Gastroesophageal sphincter (tissue), 4 donors: ENCODE measurements at regions not wholly inside any gene's neighbourhood (a gene's known extent, or its start where the extent isn't known, plus 50 kb on each side); places are given as distances from the start of the nearest gene placed in this dataset.
"Not testable (repeated sequence)": the region's sequence is repeated elsewhere in the genome, so short reads cannot be mapped to it uniquely, and the experiment has no call there.

Experiments
- ATAC-seq: fragments of 150-250 bp; one replicate; pipeline ENCODE4 v1.9.1; 2016; ENCODE audit warnings: mild to moderate bottlenecking, moderate library complexity
- H3K27ac ChIP-seq, 4 donors: fragments of 200-600 bp; sonication (generic) in 3 of 4; 1 replicate in 3 of 4; 2 replicates in 1 of 4; pipeline ENCODE4 v1.5.1; 2016 to 2019
- H3K27me3 ChIP-seq: fragments of 200-600 bp; sonication (generic); one replicate; pipeline ENCODE4 v1.5.1; 2019
- H3K36me3 ChIP-seq, 2 donors: fragments of 200-600 bp; sonication (generic); one replicate each; pipeline ENCODE4 v1.5.1; 2019; ENCODE audit warnings: control low read depth in 1 of 2
- H3K4me1 ChIP-seq, 3 donors: fragments of 200-600 bp; sonication (generic); 1 replicate in 2 of 3; 2 replicates in 1 of 3; pipeline ENCODE4 v1.5.1; 2016 to 2019; ENCODE audit warnings: control low read depth in 2 of 3
- H3K4me3 ChIP-seq, 2 donors: fragments of 200-600 bp; sonication (generic); one replicate each; pipeline ENCODE4 v1.5.1; 2019; ENCODE audit warnings: mild to moderate bottlenecking in 1 of 2, moderate library complexity in 1 of 2
- H3K9me3 ChIP-seq, 3 donors: fragments of 200-600 bp; sonication (generic); one replicate each; pipeline ENCODE4 v1.5.1; 2017 to 2019; ENCODE audit warnings: control low read depth in 2 of 3
- CTCF ChIP-seq, 4 experiments: fragments of 200-600 bp in 2 of 4; fragments of 450-650 bp in 2 of 4; sonication (generic) in 1 of 4; IDR thresholded peaks; one replicate each; pipeline ENCODE4 v1.5.1; 2017 to 2019; ENCODE audit warnings: antibody characterized with exemption in 4 of 4, mild to moderate bottlenecking in 2 of 4, moderate library complexity in 2 of 4
- EP300 ChIP-seq: sonication (generic); formaldehyde crosslinking; IDR thresholded peaks from one replicate; pipeline ENCODE4 v1.6.1; 2017; ENCODE audit warnings: antibody characterized with exemption, mild to moderate bottlenecking
- POLR2A ChIP-seq, 2 donors: fragments of 450-650 bp; IDR thresholded peaks; one replicate each; pipeline ENCODE4 v1.6.1; 2017; ENCODE audit warnings: antibody characterized with exemption in 2 of 2, mild to moderate bottlenecking in 2 of 2, moderate library complexity in 1 of 2
- POLR2AphosphoS5 ChIP-seq: sonication (generic); formaldehyde crosslinking; IDR thresholded peaks from one replicate; pipeline ENCODE4 v1.6.1; 2017; ENCODE audit warnings: antibody characterized with exemption
- WGBS, 2 donors: methylation state at CpG; one replicate each; pipeline ENCODE4 v1.1.5; 2018; ENCODE audit warnings: low coverage in 1 of 2; 5-methylcytosine and 5-hydroxymethylcytosine counted together

DNA sequence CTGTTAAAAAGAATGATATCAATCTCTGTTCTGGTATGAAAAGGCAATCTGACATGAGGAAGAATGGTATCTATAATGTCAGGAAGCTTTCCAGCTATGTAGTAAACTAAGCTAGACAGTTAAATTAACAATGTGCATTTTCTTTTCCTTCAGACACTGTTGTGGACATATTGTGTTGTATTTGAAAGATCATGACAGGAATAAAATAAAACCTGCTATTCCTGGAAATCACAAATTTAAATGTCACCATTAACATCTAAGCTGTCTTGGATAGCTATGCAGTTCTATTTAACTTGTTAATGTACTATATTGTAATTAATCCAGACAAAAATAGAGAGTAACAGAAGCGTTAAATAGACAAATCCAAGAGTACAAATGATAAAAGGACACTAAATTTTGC is 297.4 kb upstream of the LUZP2 start:
- Histone ChIP-seq H3K4me1 (no peaks in the 10 kb centered on the region), H3K9me3 (no peaks in the 10 kb centered on the region), H3K27me3 (no peaks in the 10 kb centered on the region), H3K27ac (no peak overlapping the region), H3K4me3 (no peak overlapping the region), H3K36me3 (no peaks in the 10 kb centered on the region)
- no peak for ATAC-seq
- no peak for TF ChIP-seq CTCF (IDR thresholded peaks at IDR 0.05)
- no peak for TF ChIP-seq POLR2AphosphoS5
- TF ChIP-seq EP300 = no peak
- no peak for TF ChIP-seq POLR2A (IDR thresholded peaks at IDR 0.05)
- WGBS, 2 donors = 73 to 74% methylated on average over 1 of the region's 1 CpG

DNA sequence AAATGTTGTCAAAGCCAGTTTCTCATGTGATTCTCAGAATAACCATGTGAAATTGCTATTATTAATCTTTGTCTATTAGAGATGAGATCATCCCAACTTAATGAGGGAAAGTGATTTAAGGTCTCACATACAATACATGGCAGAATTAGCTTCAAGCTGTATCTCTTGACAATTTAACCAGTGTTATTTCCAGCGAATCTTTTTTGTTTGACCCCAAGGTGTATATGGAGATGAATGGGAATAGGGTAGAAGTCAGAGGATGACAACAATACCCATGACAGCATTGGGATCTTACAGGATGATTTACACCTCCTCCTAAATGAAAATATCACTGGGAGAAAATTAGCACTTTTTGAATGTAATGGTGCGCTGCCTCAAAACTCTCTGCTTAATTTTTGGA is 290.8 kb upstream of the LUZP2 start:
- Histone ChIP-seq H3K27ac (no peak overlapping the region), H3K27me3 (no peaks in the 10 kb centered on the region), H3K4me1 (no peaks in the 10 kb centered on the region), H3K36me3 (no peaks in the 10 kb centered on the region), H3K9me3 (no peaks in the 10 kb centered on the region), H3K4me3 (no peak overlapping the region)
- TF ChIP-seq POLR2AphosphoS5 = no peak
- no peak for TF ChIP-seq EP300
- WGBS, 2 donors = 80 to 96% methylated on average over 2 of the region's 2 CpGs
- ATAC-seq = no peak

GRCh38 chr11:24206511-24206910 is 290.3 kb upstream of the LUZP2 start:
- no peaks in the 10 kb centered on the region for H3K27me3 ChIP-seq
- ATAC-seq = no peak
- 85 to 88% methylated on average over 1 of the region's 1 CpG for WGBS, 2 donors
- H3K36me3 ChIP-seq = no peaks in the 10 kb centered on the region
- no peak overlapping the region for H3K27ac ChIP-seq
- no peak for TF ChIP-seq POLR2AphosphoS5
- TF ChIP-seq CTCF (IDR thresholded peaks at IDR 0.05) = no peak
- no peak for TF ChIP-seq POLR2A (IDR thresholded peaks at IDR 0.05)
- no peak for TF ChIP-seq EP300
- H3K4me1 ChIP-seq = no peaks in the 10 kb centered on the region
- H3K4me3 ChIP-seq = no peak overlapping the region
- H3K9me3 ChIP-seq = no peaks in the 10 kb centered on the region

GRCh38 chr11:24216488-24216887 is 280.4 kb upstream of the LUZP2 start:
- no peak overlapping the region for H3K4me3 ChIP-seq
- no peaks in the 10 kb centered on the region for H3K9me3 ChIP-seq
- H3K27me3 ChIP-seq = no peaks in the 10 kb centered on the region
- ATAC-seq = no peak
- TF ChIP-seq POLR2A (IDR thresholded peaks at IDR 0.05) (no peak), CTCF (IDR thresholded peaks at IDR 0.05) (no peak), POLR2AphosphoS5 (no peak), EP300 (no peak)
- H3K27ac ChIP-seq = no peak overlapping the region
- WGBS, 2 donors = 25 to 86% methylated on average over 1 of the region's 1 CpG
- no peaks in the 10 kb centered on the region for H3K4me1 ChIP-seq
- no peaks in the 10 kb centered on the region for H3K36me3 ChIP-seq

DNA sequence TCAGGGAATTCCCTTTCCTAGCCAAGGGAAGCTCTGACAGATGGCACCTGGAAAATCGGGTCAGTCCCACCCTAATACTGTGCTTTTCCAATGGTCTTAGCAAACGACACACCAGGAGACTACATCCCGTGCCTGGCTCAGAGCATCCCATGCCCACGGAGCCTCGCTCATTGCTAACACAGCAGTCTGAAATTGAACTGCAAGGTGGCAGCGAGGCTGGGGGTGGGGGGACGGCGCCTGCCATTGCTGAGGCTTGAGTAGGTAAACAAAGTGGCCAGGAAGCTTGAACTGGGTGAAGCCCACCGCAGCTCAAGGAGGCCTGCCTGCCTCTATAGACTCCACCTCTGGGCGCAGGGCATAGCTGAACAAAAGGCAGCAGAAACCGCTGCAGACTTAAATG is 279.5 kb upstream of the LUZP2 start:
- not testable (repeated sequence) for ATAC-seq, H3K9me3 ChIP-seq, H3K4me1 ChIP-seq, H3K27ac ChIP-seq, H3K27me3 ChIP-seq, H3K36me3 ChIP-seq, H3K4me3 ChIP-seq
- 92 to 100% methylated on average over 2 to 4 of the region's 11 CpGs for WGBS, 2 donors

- 7 to 67% methylated on average over 1 of the region's 1 CpG for WGBS, 2 donors
- TF ChIP-seq EP300 = no peak
- no peak for TF ChIP-seq CTCF (IDR thresholded peaks at IDR 0.05)
- no peak for TF ChIP-seq POLR2AphosphoS5
- TF ChIP-seq POLR2A (IDR thresholded peaks at IDR 0.05) = no peak
- H3K36me3 ChIP-seq = no peaks in the 10 kb centered on the region
- ATAC-seq = no peak
- no peaks in the 10 kb centered on the region for H3K27me3 ChIP-seq
- H3K9me3 ChIP-seq = no peaks in the 10 kb centered on the region
- no peak overlapping the region for H3K4me3 ChIP-seq
- H3K4me1 ChIP-seq = no peaks in the 10 kb centered on the region
- no peak overlapping the region for H3K27ac ChIP-seq
Observed at GRCh38 chr11:24225501-24225900, 271.4 kb upstream of the LUZP2 start.
